ENCODE measurements at regions not wholly inside any gene's neighbourhood (a gene's known extent, or its start where the extent isn't known, plus 50 kb on each side); places are given as distances from the start of the nearest gene placed in this dataset.
"Not testable (repeated sequence)": the region's sequence is repeated elsewhere in the genome, so short reads cannot be mapped to it uniquely, and the experiment has no call there.

DNA sequence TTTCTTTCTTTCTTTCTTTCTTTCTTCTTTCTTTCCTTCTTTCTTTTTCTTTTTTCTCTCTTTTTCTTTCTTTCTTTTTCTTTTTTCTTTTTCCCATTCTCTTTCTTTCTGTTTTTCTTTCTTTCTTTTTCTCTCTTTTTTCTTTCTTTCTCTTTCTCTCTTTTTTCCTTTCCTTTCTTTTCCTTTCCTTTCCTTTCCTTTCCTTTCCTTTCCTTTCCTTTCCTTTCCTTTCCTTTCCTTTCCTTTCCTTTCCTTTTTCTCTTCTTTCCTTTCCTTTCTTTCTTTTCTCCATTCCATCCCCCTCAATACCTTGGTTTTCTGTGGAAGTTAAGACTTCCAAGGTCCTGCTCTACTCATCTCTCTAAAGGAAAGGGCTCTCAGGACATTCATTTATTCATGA lies 102.8 kb upstream of the CLNK start:
- Histone ChIP-seq H3K27ac (no peak overlapping the region), H3K4me3 (no peak overlapping the region), H3K4me1 (no peaks in the 10 kb centered on the region), H3K36me3 (no peaks in the 10 kb centered on the region), H3K9me3 (no peaks in the 10 kb centered on the region), H3K27me3 (no peaks in the 10 kb centered on the region)
- no peak for DNase-seq
- TF ChIP-seq CTCF (IDR thresholded peaks at IDR 0.05) (no peak), POLR2A (IDR thresholded peaks at IDR 0.05) (no peak)

DNA sequence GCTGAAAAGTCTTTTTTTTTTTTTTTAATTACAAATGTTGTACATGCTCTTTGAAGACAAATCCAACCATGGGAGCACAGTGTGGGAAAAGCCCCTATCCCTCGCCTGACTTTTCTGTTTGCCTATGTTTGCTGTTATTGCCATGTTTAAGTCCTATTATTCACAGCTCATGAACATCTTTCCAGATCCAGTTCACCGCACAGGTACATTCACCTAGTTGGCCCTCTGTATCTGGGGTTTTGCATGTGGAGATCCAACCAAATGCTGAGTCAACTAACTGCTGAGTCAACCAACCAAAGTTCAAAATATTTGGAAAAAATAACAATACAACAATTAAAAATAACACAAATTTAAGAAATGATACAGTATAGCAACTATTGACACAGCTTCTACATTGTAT lies 100.1 kb upstream of the CLNK start:
- H3K4me1 ChIP-seq, result no peaks in the 10 kb centered on the region
- TF ChIP-seq POLR2A (IDR thresholded peaks at IDR 0.05), result no peak
- TF ChIP-seq CTCF (IDR thresholded peaks at IDR 0.05), result no peak
- H3K4me3 ChIP-seq, result no peak overlapping the region
- no peak overlapping the region for H3K27ac ChIP-seq
- no peaks in the 10 kb centered on the region for H3K9me3 ChIP-seq
- no peak for DNase-seq
- H3K36me3 ChIP-seq, result no peaks in the 10 kb centered on the region
- H3K27me3 ChIP-seq, result no peaks in the 10 kb centered on the region

DNA sequence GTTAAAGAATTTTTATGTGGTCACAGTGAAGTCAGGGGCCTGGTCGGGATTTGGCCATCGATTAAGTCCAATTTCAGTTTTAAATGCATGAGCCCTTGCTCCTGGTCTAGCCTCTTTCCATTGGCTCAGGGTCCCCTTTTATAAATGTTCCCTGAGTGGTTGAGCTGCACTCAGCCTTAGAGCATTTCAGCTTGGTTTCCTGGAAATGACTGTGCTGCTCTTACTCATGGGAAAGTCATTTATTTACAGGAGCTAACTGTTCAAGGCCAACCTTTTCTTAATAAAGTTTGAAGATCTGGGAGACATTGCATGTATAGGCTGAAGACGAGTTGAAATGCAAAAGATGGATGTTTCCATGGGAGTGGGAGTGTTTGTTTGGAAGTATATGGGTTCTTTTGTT lies 98.8 kb upstream of the CLNK start:
- H3K9me3 ChIP-seq, result no peaks in the 10 kb centered on the region

DNA sequence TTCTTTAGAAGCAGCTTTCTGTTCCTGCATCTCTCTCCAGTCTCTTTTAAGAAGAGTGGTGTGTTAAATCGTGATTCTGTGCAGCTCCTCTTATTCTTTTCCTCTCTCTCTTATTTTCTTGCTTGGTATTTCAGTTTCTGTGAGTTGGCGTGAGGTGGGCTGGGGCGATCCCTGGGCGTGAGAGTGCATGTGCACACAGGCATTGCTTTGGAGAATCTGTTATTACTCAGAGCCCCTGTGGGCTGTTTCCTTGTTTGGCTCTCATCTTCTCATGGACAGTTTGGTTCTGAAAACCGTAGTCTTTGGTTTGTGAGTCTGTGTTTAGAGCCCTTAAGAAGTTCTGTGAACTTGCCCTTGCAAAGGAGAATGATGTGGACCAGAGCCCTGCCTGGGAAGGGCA lies 97.2 kb upstream of the CLNK start:
- Histone ChIP-seq H3K9me3 (no peaks in the 10 kb centered on the region), H3K4me1 (no peaks in the 10 kb centered on the region), H3K27ac (no peak overlapping the region), H3K4me3 (no peak overlapping the region), H3K36me3 (no peaks in the 10 kb centered on the region), H3K27me3 (no peaks in the 10 kb centered on the region)
- no peak for TF ChIP-seq POLR2A (IDR thresholded peaks at IDR 0.05)
- no peak for TF ChIP-seq CTCF (IDR thresholded peaks at IDR 0.05)
- no peak for DNase-seq

More for the DNA sequence above, 98.8 kb upstream of the CLNK start:
- TF ChIP-seq CTCF (IDR thresholded peaks at IDR 0.05) (no peak), POLR2A (IDR thresholded peaks at IDR 0.05) (no peak)
- DNase-seq, result no peak
- Histone ChIP-seq H3K4me3 (no peak overlapping the region), H3K27me3 (no peaks in the 10 kb centered on the region), H3K27ac (no peak overlapping the region), H3K4me1 (no peaks in the 10 kb centered on the region), H3K36me3 (no peaks in the 10 kb centered on the region)

DNA sequence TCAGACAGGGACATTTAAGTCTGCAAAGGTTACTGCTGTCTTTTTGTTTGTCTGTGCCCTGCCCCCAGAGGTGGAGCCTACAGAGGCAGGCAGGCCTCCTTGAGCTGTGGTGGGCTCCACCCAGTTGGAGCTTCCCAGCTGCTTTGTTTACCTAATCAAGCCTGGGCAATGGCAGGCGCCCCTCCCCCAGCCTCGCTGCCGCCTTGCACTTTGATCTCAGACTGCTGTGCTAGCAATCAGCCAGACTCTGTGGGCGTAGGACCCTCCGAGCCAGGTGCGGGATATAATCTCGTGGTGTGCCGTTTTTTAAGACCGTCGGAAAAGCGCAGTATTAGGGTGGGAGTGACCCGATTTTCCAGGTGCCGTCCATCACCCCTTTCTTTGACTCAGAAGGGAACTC lies 96.2 kb upstream of the CLNK start:
- H3K4me1 ChIP-seq, H3K4me3 ChIP-seq, H3K9me3 ChIP-seq, H3K36me3 ChIP-seq, H3K27me3 ChIP-seq, H3K27ac ChIP-seq, DNase-seq: not testable (repeated sequence)

GRCh38 chr4:10775132-10775531 lies 90.6 kb upstream of the CLNK start:
- not testable (repeated sequence) for H3K4me1 ChIP-seq, H3K27me3 ChIP-seq, H3K27ac ChIP-seq, H3K36me3 ChIP-seq, H3K4me3 ChIP-seq, H3K9me3 ChIP-seq, DNase-seq

GRCh38 chr4:10773656-10774055 lies 89.1 kb upstream of the CLNK start:
- Histone ChIP-seq H3K4me3 (no peak overlapping the region), H3K9me3 (no peaks in the 10 kb centered on the region), H3K27me3 (no peaks in the 10 kb centered on the region), H3K4me1 (no peaks in the 10 kb centered on the region), H3K36me3 (no peaks in the 10 kb centered on the region), H3K27ac (no peak overlapping the region)
- no peak for TF ChIP-seq POLR2A (IDR thresholded peaks at IDR 0.05)
- no peak for DNase-seq
